Astrocyte of the spinal cord (primary cell): ENCODE measurements at regions not wholly inside any gene's neighbourhood (a gene's known extent, or its start where the extent isn't known, plus 50 kb on each side); places are given as distances from the start of the nearest gene placed in this dataset.

Source experiments
- DNase-seq: peaks from one replicate; pipeline ENCODE4 v3.0.0; 2011; ENCODE audit warnings: low read depth, low spot score
- H3K4me3 ChIP-seq: 2 replicates; pipeline ENCODE4 v1.5.1; 2011; ENCODE audit warnings: low read depth, mild to moderate bottlenecking, low read length, moderate library complexity
- in situ Hi-C: cut with HindIII; loops from 2 replicates; pipeline ENCODE4 v1.10.0; 2017; ENCODE audit warnings: low sequenced_read_pairs
- TF ChIP-seq, protein P1 (sequence below): IDR thresholded peaks from 2 replicates; pipeline ENCODE4 v1.5.1; 2012; ENCODE audit warnings: low read depth, mild to moderate bottlenecking, low read length, inconsistent platforms

DNA sequence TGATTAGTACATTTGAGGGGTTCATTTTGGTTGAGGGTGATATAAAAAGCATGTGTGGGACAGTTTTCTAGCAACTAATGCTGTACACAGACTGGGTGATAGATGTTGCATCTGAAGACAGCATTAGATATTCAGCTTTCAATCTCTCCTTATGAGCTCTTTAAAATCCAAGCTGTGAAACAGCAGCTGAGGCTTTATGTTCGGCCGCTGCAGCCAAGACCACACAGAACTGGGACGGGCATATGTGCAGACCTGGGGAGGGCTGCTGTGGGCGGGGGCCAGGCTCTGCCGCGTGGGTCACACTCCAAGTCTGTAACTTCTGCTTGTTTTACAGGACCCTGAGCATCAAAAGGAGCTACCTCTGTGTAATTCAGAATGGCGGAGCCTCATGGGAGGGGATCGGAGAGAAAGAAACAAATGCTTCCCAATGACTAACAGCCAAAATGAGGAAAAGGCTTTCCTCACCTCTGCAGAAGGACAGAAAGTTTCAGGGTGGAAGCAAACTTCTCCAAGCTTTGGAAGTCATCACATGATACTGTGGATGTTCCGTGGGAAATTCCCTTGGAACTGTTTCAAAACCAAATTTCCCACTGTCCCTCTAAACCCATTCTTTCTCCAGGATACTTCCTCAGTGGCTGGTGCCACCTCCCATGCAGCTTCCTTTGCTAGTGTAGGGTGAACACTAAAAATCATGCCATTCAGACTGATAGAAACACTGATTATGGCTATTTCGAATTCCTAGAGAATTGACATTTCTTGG lies 711.9 kb upstream of the ID2 start:
- no peak for DNase-seq
- no peak overlapping the region for H3K4me3 ChIP-seq
- TF ChIP-seq, protein P1, sequence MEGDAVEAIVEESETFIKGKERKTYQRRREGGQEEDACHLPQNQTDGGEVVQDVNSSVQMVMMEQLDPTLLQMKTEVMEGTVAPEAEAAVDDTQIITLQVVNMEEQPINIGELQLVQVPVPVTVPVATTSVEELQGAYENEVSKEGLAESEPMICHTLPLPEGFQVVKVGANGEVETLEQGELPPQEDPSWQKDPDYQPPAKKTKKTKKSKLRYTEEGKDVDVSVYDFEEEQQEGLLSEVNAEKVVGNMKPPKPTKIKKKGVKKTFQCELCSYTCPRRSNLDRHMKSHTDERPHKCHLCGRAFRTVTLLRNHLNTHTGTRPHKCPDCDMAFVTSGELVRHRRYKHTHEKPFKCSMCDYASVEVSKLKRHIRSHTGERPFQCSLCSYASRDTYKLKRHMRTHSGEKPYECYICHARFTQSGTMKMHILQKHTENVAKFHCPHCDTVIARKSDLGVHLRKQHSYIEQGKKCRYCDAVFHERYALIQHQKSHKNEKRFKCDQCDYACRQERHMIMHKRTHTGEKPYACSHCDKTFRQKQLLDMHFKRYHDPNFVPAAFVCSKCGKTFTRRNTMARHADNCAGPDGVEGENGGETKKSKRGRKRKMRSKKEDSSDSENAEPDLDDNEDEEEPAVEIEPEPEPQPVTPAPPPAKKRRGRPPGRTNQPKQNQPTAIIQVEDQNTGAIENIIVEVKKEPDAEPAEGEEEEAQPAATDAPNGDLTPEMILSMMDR: no peak
- in situ Hi-C loops: no loop called here

DNA sequence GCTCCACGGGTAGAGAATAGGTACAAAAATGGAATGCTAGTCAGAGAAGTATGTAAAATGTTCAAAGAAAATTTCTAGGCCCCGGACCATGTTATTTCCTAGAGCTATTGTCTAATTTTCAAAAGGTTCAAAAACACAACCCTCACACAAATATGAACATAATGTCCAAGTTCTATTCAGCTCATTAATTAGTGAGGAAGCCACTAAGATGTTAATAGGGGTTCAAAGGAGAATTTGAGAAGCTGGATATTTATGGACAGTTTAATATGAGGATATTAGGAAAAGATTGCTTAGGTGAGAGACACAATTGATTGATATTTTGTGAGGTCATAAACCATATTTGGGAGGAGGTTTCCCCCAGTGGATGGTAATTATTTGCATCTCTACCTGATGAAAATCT lies 710.6 kb upstream of the ID2 start:
- TF ChIP-seq, protein P1: no peak
- DNase-seq: no peak
- in situ Hi-C loops: no loop called here
- no peak overlapping the region for H3K4me3 ChIP-seq

GRCh38 chr2:7971841-7972240 lies 710.0 kb upstream of the ID2 start:
- H3K4me3 ChIP-seq: no peak overlapping the region
- DNase-seq: no peak
- TF ChIP-seq, protein P1: no peak
- in situ Hi-C loops: no loop called here

DNA sequence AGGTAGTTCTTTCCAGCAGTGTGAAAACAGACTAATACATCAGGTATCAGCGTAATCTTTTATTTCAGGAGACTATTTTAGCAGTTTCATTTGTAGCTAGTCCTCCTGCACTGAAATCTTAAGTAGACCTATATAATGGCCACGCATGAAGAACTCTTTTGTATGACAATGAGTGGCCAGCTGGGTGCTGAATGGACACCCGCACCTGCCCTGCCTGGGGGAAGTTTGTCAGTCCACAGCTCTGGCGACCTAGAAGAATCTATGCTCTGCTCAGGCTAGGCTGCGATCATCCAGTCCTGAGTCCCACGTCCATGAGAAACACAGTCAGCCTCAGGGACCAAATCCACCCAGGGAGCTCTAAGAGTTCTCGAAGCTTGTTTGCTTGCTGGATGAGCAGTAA lies 709.2 kb upstream of the ID2 start:
- no peak overlapping the region for H3K4me3 ChIP-seq
- TF ChIP-seq, protein P1: no peak
- in situ Hi-C loops: no loop called here
- DNase-seq: no peak

- in situ Hi-C loops: no loop called here
- TF ChIP-seq, protein P1: no peak
- no peak overlapping the region for H3K4me3 ChIP-seq
- no peak for DNase-seq
Measured at GRCh38 chr2:7973801-7974480, 707.9 kb upstream of the ID2 start.

DNA sequence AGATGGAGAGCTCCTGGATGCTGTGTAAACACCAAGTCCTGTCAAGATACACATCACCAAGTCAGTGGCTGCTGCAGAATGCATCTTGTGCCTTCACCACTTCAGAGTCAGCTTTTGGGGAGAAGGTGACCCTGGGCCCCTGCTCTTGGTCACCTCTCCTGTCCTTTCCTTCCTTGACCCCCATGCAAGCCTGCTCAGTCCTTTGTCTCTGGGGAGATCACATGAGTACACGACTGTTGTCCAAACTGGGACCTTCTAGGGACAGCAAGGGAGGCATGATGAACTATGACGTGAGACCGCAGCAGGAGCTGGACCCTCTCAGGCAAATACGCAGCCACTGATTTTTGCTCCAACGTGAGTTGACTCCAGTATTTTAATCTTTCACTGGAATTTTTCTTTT lies 706.9 kb upstream of the ID2 start:
- in situ Hi-C loops: no loop called here
- no peak overlapping the region for H3K4me3 ChIP-seq
- no peak for DNase-seq
- TF ChIP-seq, protein P1: no peak
